Right kidney (tissue), 1 donor: ENCODE measurements at regions not wholly inside any gene's neighbourhood (a gene's known extent, or its start where the extent isn't known, plus 50 kb on each side); places are given as distances from the start of the nearest gene placed in this dataset.
"Not testable (repeated sequence)": the region's sequence is repeated elsewhere in the genome, so short reads cannot be mapped to it uniquely, and the experiment has no call there.

Experiments used
- DNase-seq: peaks from one replicate; pipeline ENCODE4 v3.0.0-alpha.2; 2016

GRCh38 chr6:105880030-105880492, 206.1 kb upstream of the PRDM1 start:
- DNase-seq = no peak

DNA sequence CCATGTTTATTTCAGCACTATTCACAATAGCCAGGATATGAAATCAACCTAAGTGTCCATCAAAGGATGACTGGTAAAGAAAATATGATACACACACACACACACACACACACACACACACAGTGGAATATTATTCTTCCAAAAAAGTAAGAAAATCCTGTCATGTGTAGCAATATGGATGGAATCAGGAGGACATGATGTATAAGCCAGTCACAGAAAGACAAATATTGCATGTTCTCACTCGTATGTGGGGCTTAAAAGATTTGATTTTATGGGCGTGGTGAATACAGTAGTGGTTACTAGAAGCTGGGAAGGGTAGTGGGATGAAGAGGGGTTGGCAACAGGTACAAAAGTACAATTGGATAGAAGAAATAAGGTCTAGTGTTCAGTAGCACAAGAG, 207.0 kb upstream of the PRDM1 start:
- DNase-seq = no peak

DNA sequence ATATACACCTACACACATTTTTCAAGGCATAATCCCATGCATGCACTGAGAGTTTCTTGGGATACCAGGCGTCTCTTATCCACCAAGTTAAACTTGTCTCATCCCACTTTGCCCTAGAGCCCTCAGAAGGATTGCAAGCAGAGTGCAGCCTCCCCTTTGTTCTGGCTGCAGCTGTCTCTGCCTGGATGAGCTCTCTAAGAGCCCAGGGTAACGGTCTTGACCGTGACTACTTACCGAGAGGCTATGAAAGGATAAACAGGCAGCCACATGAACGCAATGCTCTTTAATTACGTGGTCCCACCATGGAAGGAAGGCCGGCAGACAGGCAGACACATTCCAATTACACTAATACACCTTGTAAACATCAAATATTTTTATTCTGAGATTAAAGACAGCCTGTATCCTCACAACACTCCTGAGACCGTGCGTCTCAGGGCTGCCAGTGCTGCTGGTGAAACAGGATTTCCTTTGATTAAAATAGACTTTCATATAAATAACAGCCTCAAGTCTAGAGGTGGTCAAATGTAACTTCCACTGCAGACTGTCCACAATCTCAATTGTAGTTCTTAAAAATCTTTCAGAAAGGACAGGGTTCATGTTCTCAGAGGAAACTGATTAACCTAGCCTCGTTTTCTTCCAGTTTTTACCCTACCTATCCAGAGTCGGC, 210.0 kb upstream of the PRDM1 start:
- no peak for DNase-seq

DNA sequence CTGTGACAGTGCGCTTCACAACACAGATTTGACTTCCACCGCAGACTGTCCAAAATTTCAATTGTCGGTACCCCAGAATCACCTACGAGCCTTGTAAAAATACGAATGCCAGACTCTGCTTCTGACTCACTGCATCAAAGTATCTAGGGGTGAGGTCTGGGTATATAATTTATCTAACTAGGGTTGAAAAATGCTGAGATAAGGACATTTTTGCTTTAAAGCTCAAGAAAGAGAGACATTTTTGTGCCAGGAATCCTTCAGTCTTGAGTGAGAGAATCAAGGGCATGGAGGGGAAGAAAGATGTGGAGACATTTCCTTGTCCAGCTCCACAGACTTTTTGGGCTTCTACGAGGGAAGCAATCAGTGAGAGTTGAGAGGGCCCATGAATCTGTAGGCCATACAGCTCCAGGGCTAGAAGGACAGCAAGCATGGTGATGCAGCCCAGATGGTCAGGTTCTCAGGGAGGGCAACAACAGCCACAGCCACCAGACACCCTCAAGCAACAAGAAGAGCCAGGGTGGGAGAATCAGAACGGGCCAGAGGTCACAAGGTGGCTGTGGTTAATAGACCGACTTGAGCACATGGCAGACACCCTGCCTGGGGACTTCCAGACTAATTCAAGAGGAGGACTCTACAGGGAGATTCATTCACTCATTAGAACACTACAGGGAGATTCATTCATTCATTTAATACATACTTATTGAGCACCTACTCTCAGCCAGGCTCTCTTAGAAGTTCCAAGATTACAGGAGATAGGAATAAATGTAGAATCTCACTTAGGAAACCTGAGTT, 211.1 kb upstream of the PRDM1 start:
- DNase-seq = no peak

- DNase-seq = no peak
Observed at GRCh38 chr6:105873799-105874198, 212.3 kb upstream of the PRDM1 start.

DNA sequence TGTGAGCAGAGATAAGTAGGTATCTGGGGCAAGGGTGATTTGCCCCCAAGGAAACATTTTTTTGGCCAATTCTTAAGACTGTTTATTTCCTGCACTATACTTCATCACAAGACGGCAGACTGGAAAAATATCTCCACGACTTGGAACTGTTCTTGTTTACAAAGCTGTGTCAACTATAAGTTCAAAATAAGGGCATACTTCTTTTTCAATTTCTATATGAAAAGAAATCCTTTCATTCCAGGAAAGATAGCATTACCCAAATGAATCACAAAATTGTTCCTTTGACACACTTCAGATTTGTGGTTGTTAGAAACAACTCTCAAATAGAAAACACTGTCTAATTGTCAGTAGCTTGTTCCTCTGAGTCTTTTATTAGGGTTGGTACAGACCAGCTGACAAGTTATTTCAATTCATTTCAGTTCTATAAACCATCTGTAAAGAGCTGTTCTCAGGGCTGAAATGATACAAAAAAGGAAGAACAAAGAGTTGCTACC, 212.9 kb upstream of the PRDM1 start:
- no peak for DNase-seq

DNA sequence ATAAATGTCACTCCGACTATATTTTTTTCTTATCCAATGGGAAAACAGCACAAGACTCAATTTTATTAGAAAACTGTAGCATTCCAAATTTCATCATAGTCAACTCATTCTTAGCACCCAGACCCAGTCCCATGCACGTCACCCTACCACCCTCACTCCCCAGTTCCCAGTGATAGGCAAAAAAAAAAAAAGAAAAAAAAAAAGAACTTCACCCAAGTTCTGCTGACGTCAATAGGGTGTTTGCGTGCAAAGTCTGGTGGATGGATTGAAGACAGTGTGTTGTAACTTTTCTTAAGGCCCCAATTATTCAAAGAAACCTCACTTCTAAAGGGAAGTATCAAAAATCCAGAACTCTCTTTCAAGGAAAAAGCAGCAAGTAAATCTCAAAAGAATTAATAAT, 213.9 kb upstream of the PRDM1 start:
- no peak for DNase-seq

DNA sequence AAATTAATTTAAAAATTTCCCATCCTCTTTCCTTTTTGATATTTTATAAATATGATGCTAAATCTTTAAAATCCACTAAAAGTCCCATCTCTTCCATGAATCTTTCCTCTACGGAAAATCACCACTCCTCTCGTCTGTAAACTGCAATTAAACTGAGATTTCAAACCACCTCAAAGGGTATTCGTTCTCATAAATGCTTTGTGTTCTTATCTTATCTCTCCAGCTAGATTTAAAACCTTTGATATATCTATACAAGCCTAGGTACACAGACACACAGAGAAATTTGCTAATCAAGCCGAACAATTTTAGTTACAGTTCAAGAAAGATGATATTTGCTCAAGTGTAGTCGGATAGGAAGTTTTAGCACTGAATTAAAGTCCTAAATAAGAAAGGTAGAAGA, 214.6 kb upstream of the PRDM1 start:
- DNase-seq = no peak

DNA sequence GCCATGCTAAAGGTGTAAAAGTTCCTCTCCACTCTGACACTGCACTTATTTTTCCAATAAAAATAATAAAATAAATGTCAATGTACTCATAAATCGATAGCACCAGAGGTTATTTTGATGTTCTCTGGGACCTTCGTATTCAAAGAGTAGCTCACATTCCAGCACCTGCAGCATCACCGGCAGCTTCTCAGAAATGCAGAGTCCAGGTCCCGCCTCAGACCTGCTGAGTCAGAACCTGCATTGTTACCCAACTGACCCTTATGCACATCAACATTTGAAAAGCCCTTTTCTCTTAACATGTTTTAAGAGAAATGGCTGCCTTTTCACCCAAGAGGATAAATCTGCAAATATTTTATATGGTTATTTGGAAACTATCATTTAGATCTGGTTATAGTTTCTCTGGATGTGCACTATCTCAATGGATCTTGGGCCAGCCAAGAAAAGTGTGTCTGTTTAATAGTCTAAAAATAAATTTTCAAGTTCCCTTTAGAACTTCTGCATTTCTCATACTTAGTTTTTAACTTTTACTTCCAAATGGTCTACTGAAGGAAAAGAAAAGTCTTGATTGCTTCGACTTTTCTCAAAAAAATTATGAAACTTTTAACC, 216.2 kb upstream of the PRDM1 start:
- DNase-seq = no peak

GRCh38 chr6:105868823-105869460, 217.2 kb upstream of the PRDM1 start:
- DNase-seq = no peak

GRCh38 chr6:105867821-105868220, 218.3 kb upstream of the PRDM1 start:
- DNase-seq = no peak

DNA sequence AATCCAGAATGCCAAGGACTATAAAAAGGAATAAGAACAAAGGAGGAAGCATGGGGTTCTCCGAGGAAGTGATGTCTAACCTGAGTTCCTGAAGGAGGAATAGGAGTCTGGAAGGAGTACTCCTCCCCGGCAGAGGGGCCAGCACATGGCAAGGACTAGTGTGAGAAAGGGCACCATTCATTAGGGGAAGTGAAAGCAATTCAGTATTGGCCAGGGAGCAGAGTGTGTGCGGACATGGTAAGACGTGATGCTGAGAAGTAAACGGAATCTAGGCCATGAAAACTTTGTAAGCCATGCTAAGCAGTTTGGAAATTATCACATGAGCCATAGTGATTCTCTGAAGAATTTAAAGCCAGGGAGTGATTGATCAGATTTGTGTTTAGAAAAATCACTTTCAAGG, 218.9 kb upstream of the PRDM1 start:
- DNase-seq = no peak

GRCh38 chr6:105862936-105863607, 223.1 kb upstream of the PRDM1 start:
- DNase-seq = no peak

DNA sequence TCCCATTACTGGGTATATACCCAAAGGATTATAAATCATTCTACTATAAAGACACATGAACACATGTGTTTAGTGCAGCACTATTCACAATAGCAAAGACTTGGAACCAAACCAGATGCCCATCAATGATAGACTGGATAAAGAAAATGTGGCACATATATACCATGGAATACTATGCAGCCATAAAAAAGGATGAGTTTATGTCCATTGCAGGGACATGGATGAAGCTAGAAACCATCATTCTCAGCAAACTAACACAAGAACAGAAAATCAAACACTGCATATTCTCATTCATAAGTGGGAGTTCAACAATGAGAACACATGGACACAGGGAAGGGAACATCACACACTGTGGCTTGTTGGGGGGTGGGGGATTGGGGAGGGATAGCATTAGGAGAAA, 225.2 kb upstream of the PRDM1 start:
- DNase-seq = not testable (repeated sequence)

DNA sequence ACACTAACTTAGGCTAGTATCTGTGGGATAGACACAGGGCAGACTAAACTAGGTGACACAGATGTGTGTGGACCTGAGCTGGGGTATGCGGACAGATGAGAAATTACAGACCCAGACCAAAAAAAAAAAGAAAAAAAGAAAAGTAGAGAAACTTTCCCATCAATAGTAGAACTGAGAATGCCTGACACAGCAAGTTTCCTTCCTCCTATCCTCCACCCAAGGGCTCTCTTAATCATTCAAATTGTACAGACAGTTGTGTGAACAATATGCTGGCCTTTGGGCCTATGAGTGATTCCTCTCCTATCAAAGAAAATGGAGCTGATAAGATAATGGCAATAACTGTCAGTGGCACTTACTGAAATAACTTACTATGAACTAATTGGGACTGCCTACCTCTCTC, 226.7 kb upstream of the PRDM1 start:
- no peak for DNase-seq

- DNase-seq = not testable (repeated sequence)
Observed at GRCh38 chr6:105858639-105859038, 227.5 kb upstream of the PRDM1 start.

- DNase-seq = no peak
Observed at GRCh38 chr6:105855433-105855832, 230.7 kb upstream of the PRDM1 start.

GRCh38 chr6:105853979-105854378, 232.2 kb upstream of the PRDM1 start:
- not testable (repeated sequence) for DNase-seq

- no peak for DNase-seq
Observed at GRCh38 chr6:105851606-105852005, 234.5 kb upstream of the PRDM1 start.

GRCh38 chr6:105851113-105851580, 235.0 kb upstream of the PRDM1 start:
- no peak for DNase-seq

- DNase-seq = no peak
Observed at GRCh38 chr6:105850261-105851112, 235.6 kb upstream of the PRDM1 start.
